ENCODE measurements at regions not wholly inside any gene's neighbourhood (a gene's known extent, or its start where the extent isn't known, plus 50 kb on each side); places are given as distances from the start of the nearest gene placed in this dataset.

- no peak for TF ChIP-seq CTCF (IDR thresholded peaks at IDR 0.05; ENCODE audit: low read depth, low read length)
- TF ChIP-seq MAX (IDR thresholded peaks at IDR 0.05; ENCODE audit: low read depth, low read length): no peak
- TF ChIP-seq POLR2A (IDR thresholded peaks at IDR 0.05; ENCODE audit: extremely low read depth, insufficient read length): no peak
- no peak for TF ChIP-seq MYC (IDR thresholded peaks at IDR 0.05; ENCODE audit: low read depth, low read length)
These were observed 110.5 kb upstream of the SERBP1 start for GRCh38 chr1:67540733-67541125.
